T follicular helper cell (primary cell): ENCODE measurements at regions not wholly inside any gene's neighbourhood (a gene's known extent, or its start where the extent isn't known, plus 50 kb on each side); places are given as distances from the start of the nearest gene placed in this dataset.

ENCODE experiments used
- DNase-seq: peaks from one replicate; pipeline ENCODE4 v3.0.0-alpha.2; 2020; ENCODE audit warnings: low read depth

DNA sequence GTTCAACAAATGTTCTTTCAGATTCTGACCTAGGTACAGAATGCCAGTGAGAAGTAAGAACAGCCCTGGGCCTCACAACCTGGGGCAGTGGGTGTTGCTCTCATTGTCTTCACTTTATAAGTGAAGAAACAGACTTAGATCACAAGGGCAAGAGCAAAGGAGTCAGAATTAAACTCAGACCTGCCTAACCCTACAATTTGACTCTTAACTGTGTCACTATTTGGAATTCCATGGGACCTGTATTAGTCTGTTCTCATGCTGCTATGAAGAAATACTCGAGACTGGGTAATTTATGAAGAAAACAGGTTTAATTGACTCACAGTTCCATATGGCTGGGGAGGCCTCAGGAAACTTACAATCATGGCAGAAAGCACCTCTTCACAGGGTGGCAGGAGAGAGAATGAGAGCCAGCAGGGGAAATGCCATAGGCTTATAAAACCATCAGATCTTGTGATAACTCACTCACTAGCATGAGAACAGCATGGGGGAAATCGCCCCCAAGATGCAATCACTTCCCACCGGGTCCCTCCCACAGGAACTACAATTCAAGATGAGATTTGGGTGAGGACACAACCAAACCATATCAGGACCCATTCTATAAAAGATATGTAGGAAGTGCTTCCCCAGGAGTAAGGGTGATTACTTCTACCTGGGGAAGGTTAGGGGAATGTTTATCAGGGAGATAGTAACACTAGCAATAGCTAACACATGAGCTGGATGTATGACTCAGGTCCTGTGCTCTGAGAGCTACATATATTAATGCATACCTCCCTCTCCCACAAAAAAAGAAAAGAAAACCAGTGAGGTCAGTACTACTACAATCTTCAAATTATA lies 270.1 kb downstream of the SOX9 start:
- DNase-seq: no peak

DNA sequence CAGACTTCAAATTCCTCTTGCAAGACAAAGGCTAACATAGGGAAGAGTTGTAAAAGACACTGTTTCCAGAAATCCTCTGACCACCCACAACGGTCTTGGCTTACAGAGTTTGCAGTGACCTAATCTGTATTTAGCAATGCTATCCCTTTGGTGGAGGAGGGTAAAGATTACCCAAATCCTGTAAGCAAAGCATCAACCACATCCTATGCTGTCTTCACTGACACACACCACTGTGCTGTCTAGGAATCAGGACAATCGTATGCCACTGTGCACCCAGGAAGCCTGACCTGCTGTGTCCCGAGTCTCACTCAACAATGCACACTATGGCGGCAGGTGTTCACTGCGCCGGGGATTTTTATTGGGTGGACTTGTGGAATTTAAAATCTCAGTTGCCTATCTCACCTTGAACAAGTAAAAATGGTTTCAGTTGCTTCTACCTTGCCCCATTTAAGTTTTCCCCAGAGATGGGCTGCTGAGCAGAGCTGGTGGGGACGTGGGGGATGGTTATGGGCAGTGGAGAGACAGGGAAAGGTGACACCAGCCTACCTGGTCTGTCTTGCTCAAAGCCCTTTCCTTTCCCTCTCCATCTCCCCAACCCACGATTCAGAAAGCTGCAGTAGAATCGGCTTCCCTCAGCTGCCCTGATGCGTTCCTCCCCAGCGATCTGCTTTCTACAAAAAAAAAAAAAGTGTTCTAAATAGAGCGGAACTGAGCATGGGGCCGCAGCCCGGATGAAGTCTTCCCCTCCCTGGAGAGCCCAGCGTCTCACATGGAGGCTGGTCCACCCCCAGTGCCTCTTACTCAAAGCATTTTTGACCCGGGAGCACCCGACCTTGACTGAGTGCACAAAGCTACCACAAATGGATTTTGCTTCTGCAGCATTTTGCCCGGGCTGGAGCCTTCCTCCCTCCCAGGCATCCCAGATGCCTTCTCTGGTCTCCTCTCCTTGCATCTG lies 271.5 kb downstream of the SOX9 start:
- DNase-seq: no peak

DNA sequence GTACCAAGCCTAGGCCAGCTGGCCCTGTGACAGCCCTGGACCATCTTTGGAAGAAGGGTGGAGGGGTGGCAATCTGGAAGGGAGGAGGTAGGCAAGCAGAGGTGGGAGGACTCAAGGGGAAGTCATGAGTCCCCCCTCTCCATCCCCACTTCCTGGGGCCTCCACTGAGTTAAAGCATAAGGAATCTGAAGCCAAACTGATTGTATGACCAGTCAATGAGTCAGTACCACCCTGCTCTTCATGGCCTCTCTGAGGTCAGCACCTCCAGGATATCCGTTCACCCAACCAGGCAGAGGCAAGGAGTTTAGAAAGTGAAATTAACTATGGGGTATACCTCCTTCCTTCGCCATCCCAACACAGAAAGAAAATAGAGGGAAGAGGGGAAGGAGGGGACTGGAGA lies 272.7 kb downstream of the SOX9 start:
- DNase-seq: no peak

DNA sequence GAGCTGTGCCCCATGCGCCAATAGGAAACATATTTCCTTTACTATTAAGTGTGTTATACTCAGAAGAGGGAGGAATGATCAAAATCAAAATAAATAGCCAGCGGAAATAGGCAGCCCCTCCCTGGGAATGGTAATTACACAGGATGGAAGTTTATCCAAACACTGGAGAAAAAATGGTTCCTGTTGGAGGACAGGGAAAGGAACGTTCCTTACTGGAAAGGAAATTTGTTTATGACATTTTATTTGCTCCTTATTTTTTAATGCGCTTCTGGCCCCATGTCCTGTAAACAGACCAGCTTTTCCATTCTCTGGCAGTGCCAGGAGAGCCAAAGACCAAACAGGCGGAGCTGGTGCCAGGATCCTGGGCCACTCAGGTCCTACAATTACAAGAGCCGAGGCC lies 273.7 kb downstream of the SOX9 start:
- DNase-seq: no peak

DNA sequence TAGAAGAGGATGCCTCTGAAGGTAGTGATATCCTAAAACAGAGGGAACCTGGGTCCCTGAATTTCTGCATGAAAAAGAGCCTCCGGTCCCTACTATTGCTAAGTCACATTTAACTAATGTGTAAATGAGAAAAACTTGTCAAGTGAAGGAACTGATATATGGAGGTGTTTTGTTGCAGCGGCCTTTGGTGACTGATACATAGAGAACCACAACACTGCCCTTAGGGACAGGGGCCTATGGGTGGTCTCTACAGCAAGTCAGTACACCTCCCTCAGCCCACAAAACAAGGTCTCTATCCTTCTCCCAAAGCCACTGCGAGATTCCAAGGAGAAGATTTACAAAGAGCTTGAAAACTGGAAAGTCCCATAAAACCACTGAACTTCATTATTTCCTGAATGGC lies 275.3 kb downstream of the SOX9 start:
- no peak for DNase-seq

DNA sequence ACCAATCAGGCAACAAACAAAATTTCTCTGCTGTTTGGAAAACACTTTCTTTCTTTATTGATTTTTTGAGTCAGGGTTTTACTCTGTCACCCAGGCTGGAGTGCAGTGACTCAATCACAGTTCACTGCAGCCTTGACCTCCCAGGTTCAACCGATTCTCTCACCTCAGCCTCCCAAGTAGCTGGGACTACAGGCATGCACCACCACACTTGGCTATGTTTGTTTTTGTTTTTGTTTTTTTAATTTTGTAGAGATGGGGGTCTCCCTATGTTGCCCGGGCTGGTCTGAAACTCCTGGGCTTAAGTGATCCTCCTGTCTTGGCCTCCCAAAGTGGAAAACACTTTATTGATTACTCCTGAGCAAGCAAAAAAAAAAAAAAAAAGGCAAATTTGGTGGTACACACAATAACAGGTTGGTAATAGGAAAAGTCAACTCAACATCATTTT lies 276.4 kb downstream of the SOX9 start:
- no peak for DNase-seq

DNA sequence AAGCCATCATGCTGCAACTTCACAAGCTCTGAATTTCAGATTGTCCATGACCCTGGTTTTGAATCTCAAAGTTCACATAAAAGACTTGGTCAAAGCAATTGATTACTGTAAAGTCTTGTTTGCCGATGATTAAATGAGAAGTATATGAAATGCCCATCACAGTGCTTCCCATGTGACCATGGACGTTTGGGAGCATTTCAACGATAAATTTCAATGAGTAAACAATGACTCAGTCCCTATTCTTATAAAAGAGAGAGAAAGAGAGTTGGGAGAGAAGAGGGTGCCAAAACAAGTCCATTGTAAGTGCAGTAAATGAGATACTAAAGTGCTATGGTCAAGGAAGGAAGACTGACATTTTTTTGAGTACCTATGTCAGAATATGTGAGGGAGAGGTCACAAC lies 276.9 kb downstream of the SOX9 start:
- no peak for DNase-seq

DNA sequence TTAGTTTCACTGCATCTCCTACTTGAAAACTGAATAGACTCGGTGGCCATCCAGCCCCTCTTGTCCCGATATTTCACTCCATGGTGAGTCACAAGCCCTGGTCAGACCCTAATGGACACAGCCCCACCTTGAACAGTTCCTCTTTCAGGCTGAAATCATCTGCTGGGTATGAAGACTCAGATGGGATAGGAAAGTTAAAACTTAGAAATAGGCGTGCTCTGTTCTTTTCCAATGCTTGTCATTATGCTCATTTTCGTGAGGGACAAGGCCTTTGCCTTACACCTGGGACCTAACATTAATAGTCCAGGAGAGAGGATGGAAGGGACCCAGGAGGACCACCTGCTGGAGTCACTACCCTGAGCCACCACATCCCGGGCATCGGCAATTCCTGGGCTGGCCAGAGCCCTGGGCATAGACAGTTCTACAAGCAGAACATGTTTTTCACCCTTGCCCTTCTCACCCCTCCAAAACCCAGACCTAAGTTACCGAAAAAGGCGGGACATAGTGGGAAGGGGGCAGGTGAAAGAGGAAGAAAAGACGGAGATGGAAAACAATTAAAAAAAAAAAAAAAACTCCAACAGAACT lies 278.3 kb downstream of the SOX9 start:
- no peak for DNase-seq

DNA sequence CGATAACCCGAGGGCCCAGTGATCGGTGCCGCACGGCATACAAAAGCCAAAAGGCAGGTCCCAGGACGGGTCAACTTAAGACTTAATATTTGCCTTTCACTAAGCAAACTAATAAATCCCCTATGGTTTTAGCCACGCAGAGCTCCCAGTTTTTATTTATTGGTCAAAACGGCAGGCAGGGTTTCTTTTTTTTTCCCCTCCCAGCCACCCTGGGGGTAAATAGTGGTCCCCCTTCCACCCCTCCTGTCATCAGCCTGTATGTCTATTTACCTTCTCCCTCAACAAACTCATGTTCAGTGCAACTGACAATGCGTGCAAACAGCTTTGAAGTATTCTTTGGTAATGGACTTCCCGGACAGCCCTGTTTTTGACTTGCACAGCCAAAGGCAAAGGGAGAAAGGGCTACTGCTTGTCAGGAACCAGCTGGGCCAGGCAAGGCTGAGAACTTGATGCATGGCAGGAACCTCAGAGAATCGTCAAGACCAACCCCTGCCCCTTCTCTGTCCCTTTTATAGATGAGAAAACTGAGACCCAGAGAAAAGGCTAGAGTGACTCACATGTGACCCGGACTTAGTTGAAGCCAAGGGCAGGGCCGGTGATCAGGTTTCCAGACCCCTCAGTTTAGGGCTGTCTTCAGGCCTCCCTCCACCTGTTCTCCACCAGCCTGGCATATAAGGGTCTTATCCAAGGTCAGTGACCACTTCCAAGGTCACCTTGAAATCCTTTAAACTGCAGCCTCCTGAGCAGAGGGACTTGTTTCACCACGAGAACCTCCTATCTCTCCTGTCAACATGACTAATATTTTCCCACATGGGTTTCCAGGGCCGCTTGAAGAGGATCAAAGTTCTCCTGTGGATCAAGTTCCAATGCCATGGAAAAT lies 279.0 kb downstream of the SOX9 start:
- DNase-seq: no peak

DNA sequence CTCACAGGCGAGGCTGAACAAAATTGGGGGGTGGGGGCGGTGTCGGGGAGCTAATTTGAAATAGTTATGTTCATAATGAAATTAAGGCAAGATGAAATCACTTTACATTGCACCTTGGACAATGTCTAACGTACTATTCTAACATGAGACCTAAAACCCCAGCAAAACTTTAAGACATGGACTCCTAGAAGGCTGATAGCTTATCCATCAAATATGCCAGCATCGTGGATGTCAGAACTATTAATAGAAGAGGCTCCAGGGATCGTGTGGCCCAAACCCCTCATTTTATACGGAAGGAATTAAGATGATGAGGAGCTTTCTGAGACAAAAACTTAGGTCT lies 279.6 kb downstream of the SOX9 start:
- DNase-seq: no peak

DNA sequence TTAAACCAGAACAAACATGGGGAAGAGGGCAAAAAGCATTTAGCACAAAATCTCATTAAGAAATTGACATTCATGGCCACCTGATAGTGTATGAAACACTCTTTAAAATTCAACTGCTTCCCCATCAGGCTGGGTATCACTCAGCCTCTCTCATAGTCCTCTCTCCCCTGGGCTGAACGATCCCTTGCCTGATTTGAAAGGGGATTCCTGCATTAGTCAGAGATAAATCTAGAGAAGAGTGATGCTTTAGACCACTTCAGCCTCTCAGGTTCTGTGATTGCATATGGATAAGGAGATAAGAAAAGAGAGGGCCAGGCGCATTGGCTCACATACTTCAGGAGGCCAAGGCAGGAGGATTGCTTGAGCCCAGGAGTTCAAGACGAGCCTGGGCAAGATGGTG lies 280.0 kb downstream of the SOX9 start:
- no peak for DNase-seq

DNA sequence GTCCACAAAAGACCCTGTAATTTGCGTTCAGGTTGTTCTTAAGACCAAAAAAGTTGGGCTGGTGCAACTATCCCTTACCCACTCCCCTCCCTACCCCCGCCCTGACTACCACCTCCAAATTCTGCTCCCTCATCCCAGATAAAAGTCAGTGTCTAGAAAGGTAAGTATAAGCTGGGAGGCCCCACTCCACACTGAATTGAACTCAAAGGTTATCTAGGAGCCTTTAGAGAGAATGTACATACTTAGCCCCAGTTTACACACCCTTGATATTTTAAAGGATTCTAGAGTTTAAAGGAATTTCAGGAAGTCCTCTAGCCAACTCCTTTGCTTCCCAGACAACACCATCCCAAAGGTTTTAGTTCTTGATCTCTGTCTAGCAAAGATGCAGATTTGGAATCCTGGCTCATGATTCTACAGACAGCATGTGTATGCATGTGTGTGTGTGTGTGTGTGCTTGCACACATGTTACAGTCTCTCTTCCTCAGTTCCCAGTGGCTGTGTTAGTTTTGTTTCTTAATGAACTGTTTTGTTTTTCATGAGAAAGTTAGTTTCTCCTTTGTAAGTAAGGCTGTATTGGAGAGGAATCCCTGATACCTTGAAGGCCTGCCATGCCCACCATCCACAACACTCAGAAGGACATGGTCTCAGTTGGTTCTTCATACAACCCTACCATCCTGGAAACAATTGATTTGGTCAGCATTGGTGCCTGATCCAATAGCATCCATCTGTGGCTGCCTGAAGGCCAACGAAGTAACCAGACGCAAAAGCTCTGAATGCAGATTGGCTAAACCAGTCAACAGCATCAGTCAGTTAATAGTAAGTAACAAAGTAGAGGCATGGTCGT lies 281.3 kb downstream of the SOX9 start:
- no peak for DNase-seq

DNA sequence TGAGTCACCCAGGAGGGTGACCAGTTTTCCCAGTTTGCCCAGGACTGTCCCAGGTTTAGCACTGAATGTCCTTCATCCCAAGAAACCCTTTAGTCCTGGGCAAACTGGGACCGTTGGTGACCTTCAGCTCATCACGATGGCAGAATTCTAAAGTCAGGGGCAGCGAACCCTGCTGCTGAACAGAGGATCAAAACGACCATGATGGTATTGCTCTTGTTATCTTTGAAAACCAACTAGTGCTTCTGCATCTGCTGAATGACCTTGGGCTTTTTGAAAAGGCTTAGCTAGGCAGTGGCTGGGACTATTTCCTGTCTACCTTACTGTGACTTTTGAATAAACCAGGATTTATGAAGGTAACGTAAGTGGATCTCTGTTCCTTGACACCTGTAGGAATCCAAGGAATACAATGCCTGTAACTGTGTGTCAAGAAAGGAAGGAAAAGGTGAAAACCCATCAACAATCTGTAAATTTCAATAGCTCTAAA lies 281.9 kb downstream of the SOX9 start:
- DNase-seq: no peak

DNA sequence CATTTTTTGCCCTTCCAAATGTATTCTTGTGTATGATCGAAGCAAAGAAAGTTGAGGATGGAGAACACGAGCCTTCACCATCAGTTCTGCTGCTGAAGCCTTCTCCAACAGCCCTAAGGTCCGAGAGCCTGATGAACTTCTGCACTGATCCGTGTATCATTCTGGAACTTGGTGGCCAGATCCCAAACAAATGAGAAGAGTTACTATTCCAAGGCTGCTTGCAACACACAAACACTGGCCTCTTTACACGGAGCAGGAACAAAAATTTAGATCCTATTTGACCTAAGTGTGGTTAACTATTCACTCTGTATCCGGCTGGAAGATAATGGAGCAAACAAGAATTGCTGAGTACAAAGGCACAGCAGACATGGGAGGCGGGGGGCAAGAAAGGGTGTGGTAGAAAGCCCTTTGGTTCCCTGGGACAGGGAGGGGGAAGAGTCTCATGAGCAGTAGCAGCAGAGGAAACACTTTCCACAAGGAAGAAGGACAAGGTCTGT lies 282.9 kb downstream of the SOX9 start:
- DNase-seq: no peak

DNA sequence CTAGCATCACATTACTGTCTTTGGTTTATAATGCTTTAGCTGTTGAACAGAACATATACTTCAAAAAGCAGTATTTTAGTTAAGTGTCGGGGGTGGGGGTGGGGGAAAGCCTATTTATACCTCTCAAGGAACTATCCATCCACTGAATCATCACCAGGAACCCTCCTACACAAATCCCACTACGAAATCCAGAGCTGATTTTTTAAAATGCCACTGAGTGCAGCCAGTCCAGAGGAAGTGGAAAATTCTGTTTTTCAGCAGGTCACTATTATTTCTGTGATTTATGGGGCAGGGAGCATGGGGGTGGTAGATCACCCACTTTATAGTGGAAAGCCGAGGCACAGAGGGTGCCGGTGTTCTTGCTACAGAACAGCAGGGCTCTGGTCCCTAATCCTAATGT lies 284.1 kb downstream of the SOX9 start:
- no peak for DNase-seq

DNA sequence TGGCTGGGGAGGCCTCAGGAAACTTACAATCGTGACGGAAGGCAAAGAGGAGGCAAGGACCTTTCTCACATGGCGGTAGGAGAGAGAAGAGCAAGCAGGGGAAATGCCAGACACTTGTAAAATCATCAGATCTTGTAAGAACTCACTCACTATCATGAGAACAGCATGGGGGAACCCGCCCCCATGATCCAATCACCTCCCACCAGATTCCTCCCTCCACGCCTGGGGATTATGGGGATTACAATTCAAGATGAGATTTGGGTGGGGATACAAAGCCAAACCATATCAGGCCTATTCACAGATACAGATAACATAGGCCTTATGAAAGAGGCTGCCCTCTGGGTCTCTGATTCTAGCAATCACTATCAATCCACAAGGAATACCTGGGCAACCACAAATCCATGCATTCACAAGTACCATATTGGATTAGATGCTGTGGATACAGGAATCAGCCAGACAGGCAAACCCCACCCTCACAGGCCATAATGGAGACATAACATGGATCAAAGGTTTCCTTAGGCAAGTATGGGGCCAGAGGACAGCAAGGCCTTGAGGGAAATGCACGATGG lies 284.9 kb downstream of the SOX9 start:
- DNase-seq: no peak

DNA sequence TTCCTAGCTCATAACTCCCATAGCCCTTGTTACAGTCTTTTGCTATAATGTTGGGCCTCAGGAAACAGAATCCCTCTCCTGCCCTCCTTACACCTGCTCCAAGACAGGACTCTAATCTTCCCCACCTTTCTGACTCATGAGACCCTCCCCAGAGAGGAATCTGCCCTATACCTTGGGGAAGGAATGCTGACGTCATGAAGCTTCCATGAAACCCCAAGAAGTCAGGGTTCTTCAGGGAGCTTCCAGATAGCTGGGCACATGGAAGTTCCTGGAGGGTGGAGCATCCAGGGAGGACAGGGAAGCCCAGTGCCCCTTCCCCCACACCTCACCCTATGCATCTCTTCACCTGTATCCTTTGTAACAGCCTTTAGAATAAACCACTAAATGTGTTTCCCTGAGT lies 285.7 kb downstream of the SOX9 start:
- no peak for DNase-seq

DNA sequence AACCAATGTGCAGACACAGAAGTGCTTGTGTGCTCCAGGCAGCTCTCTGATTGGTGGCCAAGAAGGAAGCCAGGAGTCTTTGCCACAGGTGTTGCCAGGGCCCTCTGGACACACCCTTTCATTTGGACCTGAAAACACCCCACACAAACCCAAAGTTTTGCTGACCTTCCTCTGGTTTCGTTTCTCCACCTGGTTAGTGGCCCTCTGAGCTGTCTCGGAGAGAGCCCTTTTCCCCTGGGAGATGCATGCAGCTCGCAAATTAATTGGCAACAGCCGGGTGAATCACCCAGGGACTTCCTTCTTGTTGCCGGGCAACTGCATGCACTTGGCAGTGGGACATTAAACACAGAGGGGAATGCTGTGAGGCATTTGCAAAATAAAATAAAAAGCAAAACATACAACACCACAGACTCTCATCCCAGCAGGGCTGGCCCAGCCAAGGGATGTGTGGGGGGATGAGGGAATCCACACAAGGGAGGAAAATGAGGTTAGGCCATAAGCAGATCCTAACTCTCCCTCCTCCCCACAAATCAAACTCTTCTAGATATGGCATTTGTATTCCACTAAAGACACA lies 286.6 kb downstream of the SOX9 start:
- DNase-seq: no peak

DNA sequence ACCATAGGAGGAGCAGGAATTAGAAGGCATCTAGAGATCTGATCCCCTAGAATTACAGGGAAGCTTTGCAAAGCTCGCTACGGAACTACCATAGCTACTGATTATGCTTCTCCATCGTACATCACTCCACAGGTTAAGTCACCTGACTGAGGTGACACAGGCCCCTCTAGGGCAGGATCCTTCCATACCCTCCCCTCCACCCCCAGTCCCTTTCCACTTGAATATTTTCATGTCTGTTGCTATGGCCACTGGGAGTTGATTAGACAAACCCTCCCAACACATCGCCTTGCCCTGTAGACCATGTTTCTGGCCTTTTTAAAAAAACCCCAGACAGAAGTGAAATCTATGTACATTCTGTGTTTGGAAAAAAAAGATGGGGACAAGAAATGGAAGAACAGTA lies 287.1 kb downstream of the SOX9 start:
- DNase-seq: no peak

DNA sequence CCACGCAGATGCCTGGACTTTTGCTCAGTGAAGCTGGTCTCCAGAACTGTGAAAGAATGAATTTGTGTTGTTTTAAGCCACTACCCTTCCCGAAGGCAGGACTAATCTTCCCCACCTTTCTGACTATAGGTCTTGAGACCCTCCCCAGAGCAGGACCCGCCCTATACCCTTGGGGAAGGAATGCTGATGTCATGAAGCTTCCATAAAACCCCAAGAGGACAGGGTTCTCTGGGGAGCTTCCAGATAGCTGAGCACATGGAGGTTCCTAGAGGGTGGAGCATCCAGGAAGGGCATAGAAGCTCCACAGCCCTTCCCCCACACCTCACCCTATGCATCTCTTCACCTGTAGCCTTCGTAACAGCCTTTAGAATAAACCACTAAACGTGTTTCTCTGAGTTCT lies 287.8 kb downstream of the SOX9 start:
- DNase-seq: no peak
